ENCODE measurements at regions not wholly inside any gene's neighbourhood (a gene's known extent, or its start where the extent isn't known, plus 50 kb on each side); places are given as distances from the start of the nearest gene placed in this dataset.

- no peak for DNase-seq (ENCODE audit: low read depth)
Observed at GRCh38 chr1:224846119-224846907, 83.2 kb upstream of the DNAH14 start.

GRCh38 chr1:224850446-224850845, 79.0 kb upstream of the DNAH14 start:
- no peak for DNase-seq (ENCODE audit: low read depth)

- no peak for DNase-seq (ENCODE audit: low read depth)
Observed at GRCh38 chr1:224851210-224851847, 78.1 kb upstream of the DNAH14 start.

GRCh38 chr1:224851848-224852261, 77.6 kb upstream of the DNAH14 start:
- no peak for DNase-seq (ENCODE audit: low read depth)

- no peak for DNase-seq (ENCODE audit: low read depth)
Observed at GRCh38 chr1:224852901-224853568, 76.4 kb upstream of the DNAH14 start.

- DNase-seq (ENCODE audit: low read depth) = no peak
Observed at GRCh38 chr1:224856973-224857372, 72.5 kb upstream of the DNAH14 start.

- DNase-seq (ENCODE audit: low read depth) = no peak
Observed at GRCh38 chr1:224859651-224860050, 69.8 kb upstream of the DNAH14 start.

GRCh38 chr1:224860488-224861338, 68.8 kb upstream of the DNAH14 start:
- DNase-seq (ENCODE audit: low read depth) = no peak

- DNase-seq (ENCODE audit: low read depth) = no peak
Observed at GRCh38 chr1:224861339-224861716, 68.1 kb upstream of the DNAH14 start.

- no peak for DNase-seq (ENCODE audit: low read depth)
Observed at GRCh38 chr1:224863486-224863885, 66.0 kb upstream of the DNAH14 start.

GRCh38 chr1:224864006-224864405, 65.5 kb upstream of the DNAH14 start:
- DNase-seq (ENCODE audit: low read depth) = no peak

- DNase-seq (ENCODE audit: low read depth) = no peak
Observed at GRCh38 chr1:224865510-224865909, 64.0 kb upstream of the DNAH14 start.

- DNase-seq (ENCODE audit: low read depth) = no peak
Observed at GRCh38 chr1:224866940-224867339, 62.5 kb upstream of the DNAH14 start.

- no peak for DNase-seq (ENCODE audit: low read depth)
Observed at GRCh38 chr1:224867715-224868114, 61.8 kb upstream of the DNAH14 start.

- no peak for DNase-seq (ENCODE audit: low read depth)
Observed at GRCh38 chr1:224872832-224873433, 56.5 kb upstream of the DNAH14 start.

GRCh38 chr1:224873434-224874369, 55.8 kb upstream of the DNAH14 start:
- DNase-seq (ENCODE audit: low read depth) = no peak

- DNase-seq (ENCODE audit: low read depth) = no peak
Observed at GRCh38 chr1:224874775-224875174, 54.7 kb upstream of the DNAH14 start.

GRCh38 chr1:224879162-224879803, 50.2 kb upstream of the DNAH14 start:
- DNase-seq (ENCODE audit: low read depth) = peak; percentile 51

All from GM04503 (cell line).